HepG2 (cell line): ENCODE measurements at regions not wholly inside any gene's neighbourhood (a gene's known extent, or its start where the extent isn't known, plus 50 kb on each side); places are given as distances from the start of the nearest gene placed in this dataset.
"Not testable (repeated sequence)": the region's sequence is repeated elsewhere in the genome, so short reads cannot be mapped to it uniquely, and the experiment has no call there.

Source experiments
- ATAC-seq: fragments of 200-7000 bp; cut with Tn5 transposase; 3 replicates; pipeline ENCODE4 v1.9.1; 2020; ENCODE audit warnings: mild to moderate bottlenecking, moderate library complexity
- BruUV-seq: library from RNA; stranded (reverse); fragments of 400-500 nt; replicated peaks from 2 replicates; lab custom pipeline; 2021; lab: Mats Ljungman, UMichigan
- CTCF ChIA-PET: fragments of 300-600 bp; formaldehyde crosslinking; extraction: SDS; loops from one replicate; lab custom pipeline; 2021; ENCODE audit warnings: low total read pairs, inconsistent platforms, low intra/inter-chr PET ratio; lab: Yijun Ruan, JAX
- POLR2A ChIA-PET: fragments of 350-600 bp; sonication (Branson Sonifier 250); formaldehyde crosslinking; loops from one replicate; lab custom pipeline; 2020; ENCODE audit warnings: antibody characterized with exemption, inconsistent platforms; lab: Yijun Ruan, JAX
- DNase-seq: peaks from one replicate; pipeline ENCODE4 v3.0.0-alpha.2; 2015; ENCODE audit warnings: low spot score
- FAIRE-seq: peaks from 3 replicates; lab custom pipeline; 2011; peaks lifted over from hg19 to GRCh38; lab: Jason Lieb, UNC
- H2AFZ ChIP-seq: one replicate; pipeline ENCODE4 v1.6.1; 2011; ENCODE audit warnings: low read length, inconsistent platforms
- H3K27ac ChIP-seq: fragments of 300-600 bp; 3 replicates; pipeline ENCODE4 v1.8.0; 2011; ENCODE audit warnings: mixed run types, mild to moderate bottlenecking, mixed read lengths, low read length, inconsistent platforms; ENCODE audit not compliant: insufficient read depth; ENCODE audit errors: extremely low read length
- H3K27me3 ChIP-seq, 2 experiments: fragments of 200-600 bp in 1 of 2; 2 replicates in 1 of 2; 3 replicates in 1 of 2; pipeline versions ENCODE4 v1.6.0 to v1.8.0; 2011; ENCODE audit warnings: low read length in 2 of 2, mild to moderate bottlenecking in 2 of 2, moderate library complexity in 2 of 2, inconsistent platforms in 1 of 2; ENCODE audit not compliant: insufficient read depth in 2 of 2, control insufficient read depth in 1 of 2
- H3K36me3 ChIP-seq, 2 experiments: fragments of 200-600 bp in 1 of 2; replicated peaks in 1 of 2; 2 replicates in 1 of 2; 3 replicates in 1 of 2; pipeline versions ENCODE4 v1.5.1 to v1.8.0; 2011; ENCODE audit warnings: low read length in 2 of 2, inconsistent platforms in 1 of 2; ENCODE audit not compliant: insufficient read depth in 2 of 2, control insufficient read depth in 1 of 2
- H3K4me1 ChIP-seq: 2 replicates; pipeline ENCODE4 v1.5.1; 2012; ENCODE audit warnings: low read length, inconsistent platforms; ENCODE audit not compliant: insufficient read depth
- H3K4me2 ChIP-seq: 2 replicates; pipeline ENCODE4 v1.6.0; 2011; ENCODE audit warnings: low read depth, low read length, inconsistent platforms
- H3K4me3 ChIP-seq, 3 experiments: fragments of 200-600 bp in 1 of 3; sonication (generic), shearing (Covaris generic) in 1 of 3; replicated peaks in 1 of 3; 2 replicates each; pipeline ENCODE4 v1.5.1; 2011 to 2016; ENCODE audit warnings: low read length in 3 of 3, inconsistent platforms in 2 of 3, low read depth in 2 of 3, mild to moderate bottlenecking in 2 of 3, control low read depth in 1 of 3, mixed read lengths in 1 of 3; ENCODE audit not compliant: insufficient read depth in 1 of 3
- H3K79me2 ChIP-seq: one replicate; pipeline ENCODE4 v1.6.1; 2011; ENCODE audit warnings: low read length, inconsistent platforms; ENCODE audit not compliant: insufficient read depth
- H3K9ac ChIP-seq: 2 replicates; pipeline ENCODE4 v1.6.0; 2011; ENCODE audit warnings: mild to moderate bottlenecking, low read depth, low read length, inconsistent platforms; ENCODE audit not compliant: insufficient read depth
- H3K9me3 ChIP-seq: 2 replicates; pipeline ENCODE4 v1.5.1; 2012; ENCODE audit warnings: mild to moderate bottlenecking, low read length
- H4K20me1 ChIP-seq: 2 replicates; pipeline ENCODE4 v1.6.0; 2011; ENCODE audit warnings: inconsistent platforms, mild to moderate bottlenecking, low read length, moderate library complexity; ENCODE audit not compliant: insufficient read depth
- ISL2 ChIP-seq: sonication (generic); formaldehyde crosslinking; IDR thresholded peaks from 2 replicates; pipeline ENCODE4 v1.5.0; 2020; ENCODE audit warnings: missing genetic modification reagents
- JDP2 ChIP-seq: sonication (generic); formaldehyde crosslinking; IDR thresholded peaks from 2 replicates; pipeline ENCODE4 v1.8.1; 2022; ENCODE audit warnings: missing genetic modification reagents, borderline replicate concordance
- MAFF ChIP-seq: IDR thresholded peaks from 2 replicates; pipeline ENCODE4 v1.6.1; 2011; ENCODE audit warnings: low read depth, low read length, improper control_type of control experiment
- MAFK ChIP-seq, 2 experiments: IDR thresholded peaks in 1 of 2; conservative IDR thresholded peaks in 1 of 2; 2 replicates each; pipeline ENCODE4 v1.6.1; 2011; ENCODE audit warnings: improper control_type of control experiment in 2 of 2, low read length in 2 of 2
- MAZ ChIP-seq, 2 experiments: sonication (generic) in 1 of 2; formaldehyde crosslinking in 1 of 2; IDR thresholded peaks; 2 replicates each; pipeline versions ENCODE4 v1.5.0 to v1.6.1; 2012 to 2020; ENCODE audit warnings: low read depth in 2 of 2, mild to moderate bottlenecking in 2 of 2, borderline replicate concordance in 1 of 2, improper control_type of control experiment in 1 of 2, low read length in 1 of 2, missing genetic modification reagents in 1 of 2, moderate library complexity in 1 of 2
- RFXAP ChIP-seq: sonication (generic); formaldehyde crosslinking; IDR thresholded peaks from 2 replicates; pipeline ENCODE4 v1.4.0; 2020; ENCODE audit warnings: missing genetic modification reagents, borderline replicate concordance
- ZNF564 ChIP-seq: sonication (generic); formaldehyde crosslinking; IDR thresholded peaks from 2 replicates; pipeline ENCODE4 v1.8.1; 2023; ENCODE audit warnings: mild to moderate bottlenecking, missing genetic modification reagents
- ZNF615 ChIP-seq: sonication (generic); formaldehyde crosslinking; IDR thresholded peaks from 2 replicates; pipeline ENCODE4 v1.5.0; 2020; ENCODE audit warnings: mild to moderate bottlenecking, missing genetic modification reagents, borderline replicate concordance
- ZNF713 ChIP-seq: sonication (generic); formaldehyde crosslinking; IDR thresholded peaks from 2 replicates; pipeline ENCODE4 v1.4.0; 2020; ENCODE audit warnings: mild to moderate bottlenecking, missing genetic modification reagents
- ZZZ3 ChIP-seq: sonication (generic); formaldehyde crosslinking; IDR thresholded peaks from 2 replicates; pipeline ENCODE4 v1.4.0; 2020; ENCODE audit warnings: missing genetic modification reagents, mild to moderate bottlenecking, borderline replicate concordance
- WGBS: methylation state at CpG from one replicate; pipeline ENCODE4 v1.1.6; 2017; ENCODE audit warnings: low lambda C conversion rate; 5-methylcytosine and 5-hydroxymethylcytosine counted together
- in situ Hi-C: cut with HindIII; loops from 2 replicates; pipeline ENCODE4 v1.10.0; 2017; ENCODE audit warnings: low pct_unique_long_range_greater_than_20kb; ENCODE audit not compliant: extremely low pct_ligation_motif_present
- intact Hi-C: fragments of 100-400 bp; cut with micrococcal nuclease; formaldehyde crosslinking; loops from one replicate; pipeline ENCODE4 v1.10.0; 2022; ENCODE audit not compliant: unreplicated experiment
- TF ChIP-seq, protein P1 (sequence below): IDR thresholded peaks from 2 replicates; pipeline ENCODE4 v1.6.1; 2018; ENCODE audit warnings: missing genetic modification reagents
- TF ChIP-seq, protein P2 (sequence below): sonication (generic); formaldehyde crosslinking; IDR thresholded peaks from 2 replicates; pipeline ENCODE4 v1.8.1; 2023; ENCODE audit warnings: mild to moderate bottlenecking, moderate library complexity, missing genetic modification reagents

DNA sequence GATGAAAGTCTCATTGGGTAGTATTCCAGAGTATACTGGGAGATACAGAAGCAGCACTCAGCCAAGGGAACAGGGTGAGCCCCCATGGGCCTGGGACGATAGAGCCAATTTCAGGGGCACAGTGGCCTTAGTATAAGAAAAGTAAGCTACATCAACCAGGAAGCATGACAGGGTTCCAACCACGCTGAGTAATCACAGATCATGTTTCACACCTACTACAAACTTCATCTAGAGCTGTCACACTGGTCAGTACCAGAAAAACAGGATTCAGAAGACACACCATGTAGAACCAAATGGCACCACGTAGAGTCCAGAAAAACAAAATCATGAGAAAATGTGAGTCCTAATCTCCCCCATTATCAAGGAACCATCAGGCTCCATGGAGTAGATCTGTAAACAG is 1292.4 kb upstream of the MIR17HG start:
- intact Hi-C loops (no loop called here), in situ Hi-C loops (no loop called here)
- FAIRE-seq (no peak), ATAC-seq (no peak), DNase-seq (no peak)
- no peaks in the 10 kb centered on the region for H3K4me1 ChIP-seq
- no peak overlapping the region for H3K4me2 ChIP-seq
- no peaks in the 10 kb centered on the region for H3K36me3 ChIP-seq
- no peak overlapping the region for H3K27ac ChIP-seq
- no peak overlapping the region for H3K9ac ChIP-seq
- peaks cover 11% of the 10 kb centered on the region for H3K9me3 ChIP-seq
- no TSS peak for BruUV-seq
- H3K27me3 ChIP-seq: no peaks in the 10 kb centered on the region
- no peaks in the 10 kb centered on the region for H3K79me2 ChIP-seq
- no peak for TF ChIP-seq ZNF564 (CRISPR knock-in tag)
- no peak for TF ChIP-seq ISL2
- TF ChIP-seq, protein P1, sequence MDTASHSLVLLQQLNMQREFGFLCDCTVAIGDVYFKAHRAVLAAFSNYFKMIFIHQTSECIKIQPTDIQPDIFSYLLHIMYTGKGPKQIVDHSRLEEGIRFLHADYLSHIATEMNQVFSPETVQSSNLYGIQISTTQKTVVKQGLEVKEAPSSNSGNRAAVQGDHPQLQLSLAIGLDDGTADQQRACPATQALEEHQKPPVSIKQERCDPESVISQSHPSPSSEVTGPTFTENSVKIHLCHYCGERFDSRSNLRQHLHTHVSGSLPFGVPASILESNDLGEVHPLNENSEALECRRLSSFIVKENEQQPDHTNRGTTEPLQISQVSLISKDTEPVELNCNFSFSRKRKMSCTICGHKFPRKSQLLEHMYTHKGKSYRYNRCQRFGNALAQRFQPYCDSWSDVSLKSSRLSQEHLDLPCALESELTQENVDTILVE (CRISPR knock-in tag): no peak
- no peak for TF ChIP-seq ZNF713 (CRISPR knock-in tag)
- no peak for TF ChIP-seq JDP2 (CRISPR knock-in tag)
- TF ChIP-seq MAZ (IDR thresholded peaks at IDR 0.05; ENCODE audit: borderline replicate concordance, low read depth, low read length): no peak
- TF ChIP-seq MAZ (CRISPR knock-in tag; IDR thresholded peaks at IDR 0.05; ENCODE audit: low read depth): no peak
- TF ChIP-seq RFXAP: no peak
- TF ChIP-seq ZZZ3 (CRISPR knock-in tag): no peak
- CTCF ChIA-PET: no interaction called here
- WGBS: 2% methylated on average over 3 of the region's 3 CpGs
- no peak overlapping the region for H2AFZ ChIP-seq
- H4K20me1 ChIP-seq: no peaks in the 10 kb centered on the region
- no peak overlapping the region for H3K4me3 ChIP-seq
- POLR2A ChIA-PET: no interaction called here

DNA sequence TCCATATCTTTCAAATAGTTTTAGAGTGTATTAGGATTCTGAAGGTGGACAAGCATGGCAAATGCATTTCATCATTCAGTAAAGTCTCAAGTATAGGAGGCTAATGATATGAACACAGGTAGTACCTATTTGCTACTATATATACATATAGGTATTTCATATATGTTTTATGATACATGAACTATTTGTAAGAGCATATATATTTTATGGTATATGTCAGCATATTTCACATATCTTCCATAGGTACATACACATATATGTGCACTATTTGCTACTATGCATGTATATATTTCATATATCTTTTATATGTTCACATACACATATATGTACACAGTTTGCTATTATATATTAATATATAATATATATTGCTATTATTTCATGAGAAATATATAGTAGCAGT is 1291.7 kb upstream of the MIR17HG start:
- ATAC-seq: no peak
- intact Hi-C loops: no loop called here
- CTCF ChIA-PET: no interaction called here

DNA sequence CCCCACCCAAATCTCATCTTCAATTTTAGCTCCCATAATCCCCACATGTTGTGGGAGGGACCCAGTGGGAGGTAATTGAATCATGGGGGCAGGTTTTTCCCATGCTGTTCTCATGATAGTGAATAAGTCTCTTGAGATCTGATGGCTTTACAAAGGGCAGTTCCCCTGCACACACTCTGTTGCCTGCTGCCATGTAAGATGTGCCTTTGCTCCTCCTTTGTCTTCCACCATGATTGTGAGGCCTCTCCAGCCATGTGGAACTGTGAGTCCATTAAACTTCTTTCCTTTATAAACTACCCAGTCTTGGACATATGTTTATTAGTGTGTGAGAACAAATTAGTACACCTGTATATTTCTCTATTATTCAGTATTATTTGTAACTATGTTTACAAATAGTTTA is 1283.3 kb upstream of the MIR17HG start:
- H3K79me2 ChIP-seq, H3K36me3 ChIP-seq, ATAC-seq, H4K20me1 ChIP-seq, H3K4me2 ChIP-seq, H3K27me3 ChIP-seq, H3K27ac ChIP-seq, BruUV-seq, H3K4me1 ChIP-seq, in situ Hi-C loops, H3K9ac ChIP-seq, H3K4me3 ChIP-seq, FAIRE-seq, H3K9me3 ChIP-seq, H2AFZ ChIP-seq, POLR2A ChIA-PET, DNase-seq, CTCF ChIA-PET, intact Hi-C loops: not testable (repeated sequence)

More for the DNA sequence above, 1291.7 kb upstream of the MIR17HG start:
- DNase-seq (no peak), FAIRE-seq (no peak)
- TF ChIP-seq, protein P2, sequence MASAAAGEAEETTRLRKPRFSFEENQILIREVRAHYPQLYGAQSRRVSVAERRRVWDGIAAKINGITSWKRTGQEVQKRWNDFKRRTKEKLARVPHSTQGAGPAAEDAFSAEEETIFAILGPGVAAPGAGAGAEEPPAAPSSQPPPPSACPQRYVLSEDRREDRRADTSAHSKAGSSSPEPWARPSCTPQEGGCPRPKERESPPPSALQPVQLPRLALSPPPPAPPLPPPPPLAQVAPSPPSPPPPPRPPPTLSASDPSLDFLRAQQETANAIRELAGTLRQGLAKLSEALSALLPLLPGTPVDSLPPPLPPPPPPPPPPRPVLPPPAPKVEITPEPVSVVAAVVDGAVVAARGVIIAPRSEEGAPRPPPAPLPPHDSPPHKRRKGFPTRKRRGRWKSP (CRISPR knock-in tag): no peak
- no peak for TF ChIP-seq ZNF615
- TF ChIP-seq MAFK (conservative IDR thresholded peaks at IDR 0.05 in 1 of 2, IDR thresholded peaks at IDR 0.05 in 1 of 2; ENCODE audit: low read length in 2 of 2): peak; percentile 12 to 73; a peak in 2 of 4 replicates
- peak; percentile 36; the same call in 1 of the 2 replicates for TF ChIP-seq MAFF
- in situ Hi-C loops: no loop called here
- Histone ChIP-seq H4K20me1 (no peaks in the 10 kb centered on the region), H3K4me2 (no peak overlapping the region), H3K9ac (no peak overlapping the region), H3K4me3 (no peak overlapping the region), H3K9me3 (peaks cover 7% of the 10 kb centered on the region; the same call in 1 of the 2 replicates), H3K27me3 (no peaks in the 10 kb centered on the region), H3K4me1 (no peaks in the 10 kb centered on the region), H2AFZ (no peak overlapping the region), H3K79me2 (no peaks in the 10 kb centered on the region), H3K27ac (no peak overlapping the region), H3K36me3 (no peaks in the 10 kb centered on the region)
- POLR2A ChIA-PET: no interaction called here
- no TSS peak for BruUV-seq
